B cell (primary cell): ENCODE measurements at regions not wholly inside any gene's neighbourhood (a gene's known extent, or its start where the extent isn't known, plus 50 kb on each side); places are given as distances from the start of the nearest gene placed in this dataset.

Experiments
- EZH2 ChIP-seq: IDR thresholded peaks from 2 replicates; pipeline ENCODE4 v1.6.1; 2012; ENCODE audit warnings: borderline replicate concordance, low read depth, mild to moderate bottlenecking, moderate library complexity, low read length; ENCODE audit not compliant: insufficient read depth, poor library complexity, severe bottlenecking
- TF ChIP-seq, protein P1 (sequence below): fragments of 200-600 bp; IDR thresholded peaks from one replicate; pipeline ENCODE4 v1.8.0; 2022; ENCODE audit warnings: antibody characterized with exemption, mild to moderate bottlenecking

GRCh38 chr5:96133341-96134079 is 171.9 kb upstream of the ELL2 start:
- TF ChIP-seq, protein P1, sequence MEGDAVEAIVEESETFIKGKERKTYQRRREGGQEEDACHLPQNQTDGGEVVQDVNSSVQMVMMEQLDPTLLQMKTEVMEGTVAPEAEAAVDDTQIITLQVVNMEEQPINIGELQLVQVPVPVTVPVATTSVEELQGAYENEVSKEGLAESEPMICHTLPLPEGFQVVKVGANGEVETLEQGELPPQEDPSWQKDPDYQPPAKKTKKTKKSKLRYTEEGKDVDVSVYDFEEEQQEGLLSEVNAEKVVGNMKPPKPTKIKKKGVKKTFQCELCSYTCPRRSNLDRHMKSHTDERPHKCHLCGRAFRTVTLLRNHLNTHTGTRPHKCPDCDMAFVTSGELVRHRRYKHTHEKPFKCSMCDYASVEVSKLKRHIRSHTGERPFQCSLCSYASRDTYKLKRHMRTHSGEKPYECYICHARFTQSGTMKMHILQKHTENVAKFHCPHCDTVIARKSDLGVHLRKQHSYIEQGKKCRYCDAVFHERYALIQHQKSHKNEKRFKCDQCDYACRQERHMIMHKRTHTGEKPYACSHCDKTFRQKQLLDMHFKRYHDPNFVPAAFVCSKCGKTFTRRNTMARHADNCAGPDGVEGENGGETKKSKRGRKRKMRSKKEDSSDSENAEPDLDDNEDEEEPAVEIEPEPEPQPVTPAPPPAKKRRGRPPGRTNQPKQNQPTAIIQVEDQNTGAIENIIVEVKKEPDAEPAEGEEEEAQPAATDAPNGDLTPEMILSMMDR, result no peak
- no peak for TF ChIP-seq EZH2
